Thoracic aorta (tissue), 2 donors: ENCODE measurements at regions not wholly inside any gene's neighbourhood (a gene's known extent, or its start where the extent isn't known, plus 50 kb on each side); places are given as distances from the start of the nearest gene placed in this dataset.

Experiments
- ATAC-seq: fragments of 150-250 bp; one replicate; pipeline ENCODE4 v1.8.0; 2017; ENCODE audit warnings: low read depth; ENCODE audit not compliant: insufficient number of reproducible peaks, low FRiP score
- DNase-seq: peaks from one replicate; pipeline ENCODE4 v3.0.0-alpha.2; 2020; ENCODE audit warnings: low spot score
- H3K27ac ChIP-seq, 2 donors: fragments of 200-600 bp; sonication (generic); 1 replicate in 1 of 2; 2 replicates in 1 of 2; pipeline ENCODE4 v1.5.1; 2016; ENCODE audit warnings: mild to moderate bottlenecking in 2 of 2, moderate library complexity in 2 of 2
- H3K27me3 ChIP-seq: fragments of 200-600 bp; sonication (generic); replicated peaks from 2 replicates; pipeline ENCODE4 v1.6.0; 2016; ENCODE audit warnings: mild to moderate bottlenecking; ENCODE audit not compliant: insufficient read depth
- H3K36me3 ChIP-seq: fragments of 200-600 bp; sonication (generic); one replicate; pipeline ENCODE4 v1.5.1; 2016
- H3K4me1 ChIP-seq, 2 donors: fragments of 200-600 bp; sonication (generic); 1 replicate in 1 of 2; 2 replicates in 1 of 2; pipeline versions ENCODE4 v1.5.1 to v1.6.0; 2016; ENCODE audit warnings: low read depth in 2 of 2, mild to moderate bottlenecking in 1 of 2; ENCODE audit not compliant: control insufficient read depth in 1 of 2
- H3K4me3 ChIP-seq: fragments of 200-600 bp; sonication (generic); 2 replicates; pipeline ENCODE4 v1.5.1; 2016; ENCODE audit warnings: mild to moderate bottlenecking
- H3K9me3 ChIP-seq: fragments of 200-600 bp; sonication (generic); 2 replicates; pipeline ENCODE4 v1.5.1; 2016
- CTCF ChIP-seq: fragments of 200-600 bp; sonication (generic); IDR thresholded peaks from one replicate; pipeline ENCODE4 v1.5.1; 2019; ENCODE audit warnings: antibody characterized with exemption

DNA sequence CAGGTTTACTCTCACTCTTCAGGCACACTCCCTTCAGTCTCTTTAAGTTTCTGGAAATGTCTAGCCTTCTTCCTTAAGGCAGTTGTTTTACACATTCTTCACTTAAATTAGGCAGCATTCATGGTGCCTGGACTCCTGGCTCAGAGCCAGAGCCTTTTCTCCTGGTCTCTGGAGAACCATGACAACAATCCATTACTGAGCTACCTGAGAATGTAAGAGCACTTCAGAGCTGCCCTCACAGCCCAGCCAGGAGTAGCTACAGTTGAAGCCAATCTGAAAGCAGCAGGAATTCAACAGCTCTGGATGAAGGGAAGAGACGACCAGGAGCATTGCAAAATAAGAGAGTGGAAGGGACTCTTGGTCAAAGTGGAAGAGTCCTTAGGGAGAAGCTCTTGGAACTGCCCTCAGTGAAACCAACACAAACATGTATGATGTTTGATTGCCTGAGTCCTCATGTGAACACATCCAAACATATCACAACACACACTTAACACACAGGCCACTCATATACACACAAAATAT, 416.8 kb upstream of the SPTLC3 start:
- H3K36me3 ChIP-seq = no peaks in the 10 kb centered on the region
- H3K4me1 ChIP-seq = no peaks in the 10 kb centered on the region
- DNase-seq (no peak), ATAC-seq (no peak)
- no peaks in the 10 kb centered on the region for H3K9me3 ChIP-seq
- H3K27me3 ChIP-seq = no peaks in the 10 kb centered on the region
- no peak overlapping the region for H3K27ac ChIP-seq
- H3K4me3 ChIP-seq = no peak overlapping the region
- TF ChIP-seq CTCF = no peak

- H3K27me3 ChIP-seq = no peaks in the 10 kb centered on the region
- ATAC-seq (no peak), DNase-seq (no peak)
- no peak overlapping the region for H3K4me3 ChIP-seq
- no peak overlapping the region for H3K27ac ChIP-seq
- TF ChIP-seq CTCF = no peak
- no peaks in the 10 kb centered on the region for H3K36me3 ChIP-seq
- no peaks in the 10 kb centered on the region for H3K9me3 ChIP-seq
- no peaks in the 10 kb centered on the region for H3K4me1 ChIP-seq
Observed at GRCh38 chr20:12592756-12593155, 416.0 kb upstream of the SPTLC3 start.

- Histone ChIP-seq H3K4me3 (no peak overlapping the region), H3K9me3 (no peaks in the 10 kb centered on the region), H3K36me3 (no peaks in the 10 kb centered on the region), H3K4me1 (no peaks in the 10 kb centered on the region), H3K27ac (no peak overlapping the region), H3K27me3 (no peaks in the 10 kb centered on the region)
- ATAC-seq (no peak), DNase-seq (no peak)
- TF ChIP-seq CTCF = no peak
Observed at GRCh38 chr20:12593342-12593873, 415.4 kb upstream of the SPTLC3 start.

DNA sequence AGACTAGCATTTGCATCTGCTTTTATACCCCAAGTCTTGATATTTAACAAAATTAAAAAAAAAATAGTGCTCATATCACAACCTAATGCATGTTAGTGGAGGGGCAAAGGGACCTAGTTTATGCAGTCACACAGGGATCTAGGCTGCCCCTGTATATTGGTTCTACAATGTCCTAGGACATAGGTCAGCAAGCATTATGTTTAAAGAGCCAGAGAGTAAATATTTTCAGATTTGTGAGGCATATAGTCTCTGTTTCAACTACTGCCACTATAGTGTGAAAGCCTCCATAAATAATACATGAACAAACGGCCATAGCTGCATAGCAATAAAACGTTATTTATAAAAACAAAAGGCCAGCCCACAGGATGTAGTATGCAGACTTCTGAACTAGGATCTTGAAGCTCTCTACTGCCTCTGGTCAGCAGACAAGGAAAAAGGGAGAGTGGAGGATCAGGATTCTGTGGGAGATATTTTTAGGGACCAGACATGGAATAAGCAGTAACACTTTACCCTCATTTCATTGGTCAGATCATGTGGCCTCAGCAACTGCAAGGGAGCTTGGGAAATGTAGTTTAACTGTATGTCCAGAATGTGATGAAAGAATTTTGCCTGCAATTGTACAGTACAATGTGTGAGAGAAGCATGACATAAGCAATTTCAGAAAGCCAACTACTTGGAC, 414.2 kb upstream of the SPTLC3 start:
- no peaks in the 10 kb centered on the region for H3K36me3 ChIP-seq
- no peak for TF ChIP-seq CTCF
- no peak overlapping the region for H3K27ac ChIP-seq
- no peaks in the 10 kb centered on the region for H3K27me3 ChIP-seq
- no peak overlapping the region for H3K4me3 ChIP-seq
- H3K9me3 ChIP-seq = no peaks in the 10 kb centered on the region
- H3K4me1 ChIP-seq = no peaks in the 10 kb centered on the region
- no peak for ATAC-seq
- no peak for DNase-seq

GRCh38 chr20:12595841-12596240, 412.9 kb upstream of the SPTLC3 start:
- Histone ChIP-seq H3K27me3 (no peaks in the 10 kb centered on the region), H3K27ac (no peak overlapping the region), H3K36me3 (no peaks in the 10 kb centered on the region), H3K9me3 (no peaks in the 10 kb centered on the region), H3K4me3 (no peak overlapping the region), H3K4me1 (no peaks in the 10 kb centered on the region)
- DNase-seq (no peak), ATAC-seq (no peak)
- TF ChIP-seq CTCF = no peak
